GM19463 (cell line): ENCODE measurements at regions not wholly inside any gene's neighbourhood (a gene's known extent, or its start where the extent isn't known, plus 50 kb on each side); places are given as distances from the start of the nearest gene placed in this dataset.

Source experiments
- ATAC-seq: cut with Tn5 transposase; IDR thresholded peaks from one replicate; pipeline ENCODE4 v1.9.1; 2021; ENCODE audit warnings: mild to moderate bottlenecking, moderate library complexity; ENCODE audit not compliant: unreplicated experiment

GRCh38 chr10:121217331-121217730, 366.2 kb downstream of the WDR11 start:
- no peak for ATAC-seq

DNA sequence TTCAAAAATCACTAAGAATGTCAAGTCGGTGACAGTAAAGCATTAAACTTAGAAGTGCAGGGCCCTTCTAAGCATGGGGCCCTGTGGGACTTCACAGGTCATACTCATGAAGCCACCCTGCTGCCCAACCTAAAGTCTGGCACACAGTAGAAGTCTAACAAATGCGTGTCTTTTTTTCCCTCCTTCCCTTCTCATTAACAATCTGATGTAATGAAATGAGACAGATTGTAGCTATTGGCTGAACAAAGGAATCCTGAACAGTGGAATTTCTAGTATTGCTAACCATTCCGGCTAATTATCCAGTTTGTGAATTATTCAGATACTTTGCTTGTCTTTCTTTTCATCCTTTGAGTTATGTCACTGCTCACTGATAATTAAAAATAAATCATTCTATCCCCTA, 369.9 kb downstream of the WDR11 start:
- no peak for ATAC-seq

DNA sequence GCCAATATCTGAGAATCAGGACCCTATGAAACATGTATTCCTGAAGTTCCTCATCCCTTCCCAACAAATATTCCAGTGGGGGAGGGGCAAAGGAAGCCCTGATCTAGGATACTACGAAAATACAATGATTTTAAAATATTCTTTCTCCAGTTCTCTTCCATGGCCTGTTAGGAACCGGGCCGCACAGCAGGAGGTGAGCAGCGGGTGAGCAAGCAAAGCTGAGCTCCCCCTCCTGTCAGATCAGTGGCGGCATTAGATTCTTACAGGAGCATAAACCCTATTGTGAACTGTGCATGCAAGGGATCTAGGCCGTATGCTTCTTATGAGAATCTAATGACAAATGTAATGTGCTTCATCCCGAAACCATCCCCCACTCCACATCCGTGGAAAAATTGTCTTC, 370.8 kb downstream of the WDR11 start:
- no peak for ATAC-seq

GRCh38 chr10:121222842-121223241, 371.7 kb downstream of the WDR11 start:
- no peak for ATAC-seq

DNA sequence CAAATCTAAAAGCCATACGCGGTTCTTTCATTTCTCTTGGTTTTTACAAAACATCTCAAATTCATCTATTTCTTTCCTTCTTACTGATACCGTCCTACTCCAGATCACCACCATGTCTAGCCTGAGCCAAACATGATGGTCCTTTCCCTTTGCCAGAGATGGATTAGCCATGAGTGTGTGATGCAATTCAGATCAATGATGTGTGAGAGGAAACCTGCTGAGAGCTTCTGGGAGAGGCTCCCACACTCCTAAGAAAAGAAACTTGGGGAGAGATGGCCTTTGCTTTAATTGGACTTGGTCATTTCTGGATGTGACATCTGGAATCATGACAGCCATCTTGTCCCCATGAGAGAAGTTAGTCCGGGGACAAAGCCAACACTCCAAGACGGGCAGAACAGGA, 367.2 kb downstream of the FGFR2 start:
- ATAC-seq: no peak

GRCh38 chr10:121232494-121232893, 365.8 kb downstream of the FGFR2 start:
- ATAC-seq: no peak

- no peak for ATAC-seq
Observed at GRCh38 chr10:121235692-121236091, 362.6 kb downstream of the FGFR2 start.

DNA sequence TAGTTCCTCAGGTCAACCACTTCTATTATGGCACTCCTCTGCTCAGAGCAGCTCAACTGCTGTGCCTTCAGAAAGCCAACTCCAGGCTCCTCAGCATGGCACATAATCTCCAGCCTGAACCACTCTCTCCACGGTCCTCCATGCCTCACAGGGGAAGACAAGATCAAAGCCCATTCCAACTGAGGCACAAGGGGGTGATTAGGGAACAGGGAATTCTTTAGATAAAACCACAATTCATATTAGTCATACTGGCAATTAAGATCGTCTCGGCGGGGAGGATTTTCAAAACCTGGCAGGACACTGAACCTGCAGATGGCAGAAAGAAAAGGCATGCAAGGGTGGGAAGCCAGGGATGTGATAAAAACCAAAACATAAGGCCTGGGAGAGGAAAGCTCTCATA, 361.6 kb downstream of the FGFR2 start:
- no peak for ATAC-seq

DNA sequence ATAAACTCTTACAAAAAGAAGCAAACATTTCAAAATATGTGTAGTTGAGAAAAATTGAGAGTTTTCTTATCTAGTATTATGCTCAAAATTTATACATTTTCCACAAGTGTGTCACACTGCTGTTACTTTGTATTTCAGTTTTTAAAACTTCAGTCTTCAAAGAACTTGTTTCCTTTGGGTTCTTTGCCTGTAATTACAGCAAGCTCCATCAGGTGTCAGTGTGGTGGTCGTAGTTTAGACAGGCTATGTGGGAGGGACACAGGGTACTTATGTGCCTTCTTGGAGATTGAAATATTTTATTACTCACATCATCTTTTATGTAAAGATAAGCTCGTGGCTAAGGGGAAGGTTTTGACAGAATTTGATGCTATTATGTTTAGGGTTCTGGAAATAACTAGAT, 360.5 kb downstream of the FGFR2 start:
- ATAC-seq: no peak

GRCh38 chr10:121240011-121240410, 358.2 kb downstream of the FGFR2 start:
- no peak for ATAC-seq

DNA sequence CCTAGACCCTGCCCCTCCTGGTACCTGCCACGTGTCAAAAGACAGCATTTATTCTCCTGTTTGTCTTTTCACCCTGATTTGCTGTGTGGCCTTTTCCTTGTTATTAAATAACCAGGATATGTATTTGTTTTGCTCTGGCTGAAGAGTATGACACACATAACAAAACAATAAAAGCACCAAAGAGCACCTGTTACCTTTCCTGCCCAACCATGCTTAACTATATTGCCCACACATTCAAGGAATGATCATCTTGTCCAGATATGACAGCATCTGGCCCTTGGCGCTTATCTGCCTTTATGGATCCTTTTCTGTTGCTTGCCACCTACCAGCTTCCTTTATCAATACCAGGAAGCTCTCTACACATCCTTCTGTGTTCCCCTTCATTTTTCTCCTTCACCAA, 357.7 kb downstream of the FGFR2 start:
- ATAC-seq: no peak

DNA sequence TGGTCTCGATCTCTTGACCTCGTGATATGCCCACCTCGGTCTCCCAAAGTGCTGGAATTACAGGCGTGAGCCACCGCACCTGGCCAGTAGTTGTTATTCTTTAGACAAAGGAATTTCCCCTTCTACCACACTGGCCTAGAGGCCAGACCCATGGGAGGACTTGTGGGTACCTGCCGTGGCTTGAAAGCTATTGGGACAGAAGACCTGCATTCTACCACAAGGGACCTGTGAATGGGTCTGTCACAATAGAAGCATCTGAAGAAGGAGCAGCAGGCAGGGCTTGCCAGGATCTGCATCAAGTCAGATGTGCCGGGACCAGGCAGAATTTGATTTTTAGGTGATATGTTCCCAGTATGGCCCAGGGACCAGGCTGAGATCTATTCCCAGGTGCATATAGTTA, 356.9 kb downstream of the FGFR2 start:
- no peak for ATAC-seq

DNA sequence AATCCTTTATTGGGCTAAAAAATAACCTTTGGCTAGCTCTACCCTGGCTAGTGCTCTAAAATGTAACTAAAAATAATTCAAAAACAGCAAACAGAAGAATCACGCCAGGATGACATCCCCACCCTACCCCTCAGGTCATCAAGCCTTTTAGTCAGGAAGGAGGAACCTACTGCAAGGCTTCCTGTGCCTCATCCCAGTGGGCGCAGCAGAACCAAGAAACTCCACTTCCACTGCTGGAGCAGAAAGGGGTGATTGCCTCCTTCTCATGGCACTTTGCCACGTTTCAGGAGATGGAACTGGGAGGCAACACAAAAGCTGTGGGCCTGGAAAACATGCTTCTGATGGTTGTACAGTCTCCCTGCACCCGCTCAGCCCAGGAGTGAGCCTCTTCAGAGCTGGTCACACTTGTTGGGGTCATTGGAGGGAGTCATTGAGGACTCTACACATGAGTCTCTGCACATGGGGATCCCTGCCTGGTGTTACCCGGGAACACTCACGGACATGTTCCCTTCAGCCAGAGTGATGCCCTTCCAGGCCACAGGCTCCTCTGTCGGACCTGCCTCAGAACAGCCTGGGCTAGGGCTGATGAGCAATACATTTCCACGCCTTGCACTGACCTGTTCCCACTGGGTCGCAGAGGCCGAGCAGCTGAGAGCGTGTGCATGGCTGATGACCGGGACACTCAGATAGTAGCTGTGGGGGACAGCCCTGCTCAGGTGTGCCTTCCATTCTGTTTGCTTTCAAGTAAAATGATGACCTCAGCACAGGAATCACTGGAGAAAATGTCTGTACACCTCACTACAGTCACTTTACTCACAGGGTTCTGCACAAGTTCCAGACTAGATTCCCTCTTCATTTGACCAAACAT, 355.3 kb downstream of the FGFR2 start:
- ATAC-seq: no peak

DNA sequence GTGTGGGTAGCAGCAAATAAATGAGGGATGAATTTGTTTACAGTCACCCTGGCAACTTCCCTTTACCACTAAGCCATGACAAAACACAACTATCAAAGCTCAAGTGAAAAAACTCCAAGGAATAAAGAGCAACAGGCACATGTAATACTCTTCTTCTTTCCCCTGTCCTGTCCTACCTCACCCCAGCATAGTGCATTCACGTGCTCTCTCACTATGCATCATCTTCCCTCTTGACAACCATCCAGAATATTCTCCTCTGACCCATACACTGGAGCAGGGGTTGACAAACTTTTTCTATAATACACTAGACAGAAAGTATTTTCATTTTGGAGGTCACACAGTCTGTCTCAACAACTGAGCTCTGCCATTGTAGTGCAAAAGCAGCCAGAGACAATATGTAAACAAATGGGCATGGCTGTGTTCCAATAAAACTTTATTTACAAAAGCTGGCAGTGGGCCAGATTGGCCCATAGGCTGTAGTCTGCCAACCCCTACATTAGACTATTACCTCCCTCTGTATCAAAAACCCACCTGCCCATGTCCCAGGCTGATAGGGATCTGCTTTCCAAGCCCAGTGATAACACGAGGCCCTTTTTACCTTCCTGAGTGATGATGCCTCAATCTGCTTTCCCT, 354.5 kb downstream of the FGFR2 start:
- ATAC-seq: no peak

- no peak for ATAC-seq
Observed at GRCh38 chr10:121244818-121245217, 353.4 kb downstream of the FGFR2 start.

GRCh38 chr10:121245754-121246153, 352.5 kb downstream of the FGFR2 start:
- ATAC-seq: no peak

DNA sequence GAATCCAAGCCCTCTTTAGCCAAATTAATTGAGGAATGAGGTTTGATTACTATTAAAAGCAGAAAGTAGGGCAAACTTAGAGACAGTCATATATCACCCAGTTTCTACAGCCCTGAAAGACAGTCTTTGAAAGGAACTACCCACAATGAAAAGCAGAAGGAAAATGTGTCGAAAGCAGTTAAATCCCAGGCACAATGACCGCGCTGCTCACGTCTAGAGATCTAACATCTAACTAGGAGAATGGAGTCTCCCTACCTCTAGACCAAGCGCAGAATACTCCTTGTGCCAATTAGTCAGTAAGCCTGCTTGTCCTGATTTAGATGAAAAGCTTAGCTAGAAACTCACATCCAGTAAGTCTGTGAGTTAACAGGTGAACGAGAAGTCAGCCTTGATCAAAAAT, 350.0 kb downstream of the FGFR2 start:
- ATAC-seq: no peak

- no peak for ATAC-seq
Observed at GRCh38 chr10:121250995-121251764, 347.1 kb downstream of the FGFR2 start.

DNA sequence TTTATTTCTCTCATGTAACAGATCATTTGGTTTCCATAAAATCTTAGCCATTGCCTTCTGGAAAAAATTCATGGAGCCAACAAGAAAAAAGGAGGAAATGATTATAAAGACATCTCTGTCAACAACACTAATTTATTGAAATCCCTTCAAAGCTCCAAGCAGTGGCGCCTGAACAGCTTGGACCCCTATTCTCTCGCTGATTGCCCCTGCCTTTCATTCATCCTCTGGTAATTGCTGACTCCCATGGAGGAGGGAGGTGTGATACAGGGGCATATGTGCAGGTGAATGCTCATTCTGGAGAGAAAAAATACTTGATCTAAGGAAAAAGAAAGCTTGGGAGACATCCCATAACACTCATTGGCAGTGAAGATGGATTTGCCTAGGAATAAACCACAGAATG, 345.5 kb downstream of the FGFR2 start:
- ATAC-seq: no peak

DNA sequence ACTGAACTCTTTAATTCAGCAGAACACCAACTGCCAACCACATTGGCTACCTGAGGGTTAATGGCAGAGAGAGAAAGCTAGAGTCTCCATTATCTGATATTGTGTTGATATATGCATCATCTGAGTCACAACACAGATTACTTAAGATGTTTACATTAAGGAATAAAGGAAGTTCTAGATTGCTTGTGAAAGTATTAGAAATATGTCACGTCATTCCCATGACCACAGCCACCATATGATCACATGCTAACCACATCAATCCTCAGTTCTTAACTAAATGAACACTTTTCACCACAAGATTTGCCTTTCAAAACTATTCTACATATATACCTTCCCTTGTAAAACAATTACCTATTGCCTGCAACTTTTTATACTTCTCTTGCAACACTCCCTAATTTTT, 337.9 kb downstream of the FGFR2 start:
- no peak for ATAC-seq

DNA sequence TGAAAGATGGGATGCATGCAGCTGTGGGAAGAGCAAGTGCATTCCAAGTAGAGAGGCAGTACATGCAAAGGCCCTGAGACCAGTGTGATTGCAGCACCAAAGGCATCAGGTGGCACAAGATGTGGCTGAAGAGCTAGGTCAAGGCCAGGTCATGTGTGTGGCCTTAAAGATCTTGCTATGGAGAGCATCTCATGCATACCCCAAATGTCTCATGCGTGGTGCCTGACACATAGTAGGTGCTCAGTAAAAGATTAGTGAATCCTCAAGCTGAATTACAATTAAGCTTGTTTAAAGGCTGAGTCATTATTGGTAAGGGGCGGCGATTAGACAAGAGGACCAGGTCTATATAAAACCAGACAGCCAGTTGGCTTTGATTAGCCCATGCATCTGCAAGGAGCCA, 336.6 kb downstream of the FGFR2 start:
- ATAC-seq: no peak
